PC-9 (cell line): ENCODE measurements at regions not wholly inside any gene's neighbourhood (a gene's known extent, or its start where the extent isn't known, plus 50 kb on each side); places are given as distances from the start of the nearest gene placed in this dataset.

Source experiments
- BruUV-seq: library from RNA; stranded (reverse); fragments of 400-500 nt; replicated peaks from 2 replicates; lab custom pipeline; 2021; lab: Mats Ljungman, UMichigan
- CTCF ChIA-PET: fragments of 300-600 bp; sonication (Branson Sonifier 250); formaldehyde crosslinking; loops from one replicate; lab custom pipeline; 2022; ENCODE audit warnings: antibody characterized with exemption; lab: Charles Lee
- POLR2A ChIA-PET: fragments of 300-600 bp; sonication (Branson Sonifier 250); formaldehyde crosslinking; loops from one replicate; lab custom pipeline; 2022; ENCODE audit warnings: antibody characterized with exemption; ENCODE audit not compliant: unreplicated experiment; lab: Charles Lee
- DNase-seq, 2 experiments: peaks; one replicate each; pipeline versions ENCODE4 v3.0.0 to v3.0.0-alpha.2; 2015 to 2022; ENCODE audit warnings: mixed read lengths in 1 of 2
- H2AFZ ChIP-seq: fragments of 200-600 bp; sonication (generic); 2 replicates; pipeline ENCODE4 v1.8.1; 2017; ENCODE audit warnings: antibody characterized with exemption
- H3F3A ChIP-seq: fragments of 200-600 bp; sonication (generic); 2 replicates; pipeline ENCODE4 v1.8.1; 2017; ENCODE audit warnings: antibody characterized with exemption, mild to moderate bottlenecking, low read depth; ENCODE audit not compliant: insufficient read depth
- H3K27ac ChIP-seq: fragments of 200-600 bp; sonication (generic); 2 replicates; pipeline ENCODE4 v1.6.1; 2016; ENCODE audit warnings: mixed run types
- H3K27me3 ChIP-seq: fragments of 200-600 bp; sonication (generic); 2 replicates; pipeline ENCODE4 v1.6.1; 2016; ENCODE audit warnings: low read depth, mixed run types; ENCODE audit not compliant: insufficient read depth
- H3K36me3 ChIP-seq: fragments of 200-600 bp; sonication (generic); 2 replicates; pipeline ENCODE4 v1.6.1; 2016; ENCODE audit warnings: low read depth, mixed run types
- H3K4me1 ChIP-seq: fragments of 200-600 bp; sonication (generic); replicated peaks from 2 replicates; pipeline ENCODE4 v1.6.1; 2016; ENCODE audit warnings: mixed run types; ENCODE audit not compliant: insufficient read depth
- H3K4me2 ChIP-seq: fragments of 200-600 bp; sonication (generic); 2 replicates; pipeline ENCODE4 v1.6.1; 2017; ENCODE audit warnings: mixed run types
- H3K4me3 ChIP-seq: fragments of 200-600 bp; sonication (generic); 2 replicates; pipeline ENCODE4 v1.6.1; 2016; ENCODE audit warnings: mixed run types
- H3K79me2 ChIP-seq: fragments of 200-600 bp; sonication (generic); 2 replicates; pipeline ENCODE4 v1.6.1; 2017; ENCODE audit warnings: low read depth, mixed run types
- H3K9me2 ChIP-seq: fragments of 200-600 bp; sonication (generic); 2 replicates; pipeline ENCODE4 v1.8.1; 2017; ENCODE audit warnings: mild to moderate bottlenecking; ENCODE audit not compliant: insufficient read depth
- H3K9me3 ChIP-seq: fragments of 200-600 bp; sonication (generic); 2 replicates; pipeline ENCODE4 v1.8.1; 2016; ENCODE audit warnings: low read depth; ENCODE audit not compliant: insufficient read depth
- H4K20me1 ChIP-seq: fragments of 200-600 bp; sonication (generic); 2 replicates; pipeline ENCODE4 v1.8.1; 2017; ENCODE audit not compliant: insufficient read depth
- EZH2 ChIP-seq: fragments of 200-600 bp; sonication (generic); IDR thresholded peaks from 2 replicates; pipeline ENCODE4 v1.8.0; 2017; ENCODE audit warnings: antibody characterized with exemption, low read depth
- intact Hi-C: fragments of 100-400 bp; cut with micrococcal nuclease; formaldehyde crosslinking; loops from one replicate; pipeline ENCODE4 v1.10.0; 2022; ENCODE audit not compliant: unreplicated experiment
- TF ChIP-seq, protein P1 (sequence below): fragments of 200-600 bp; sonication (generic); conservative IDR thresholded peaks from 2 replicates; pipeline ENCODE4 v1.6.1; 2017; ENCODE audit warnings: mixed run types, antibody characterized with exemption, mild to moderate bottlenecking, moderate library complexity

DNA sequence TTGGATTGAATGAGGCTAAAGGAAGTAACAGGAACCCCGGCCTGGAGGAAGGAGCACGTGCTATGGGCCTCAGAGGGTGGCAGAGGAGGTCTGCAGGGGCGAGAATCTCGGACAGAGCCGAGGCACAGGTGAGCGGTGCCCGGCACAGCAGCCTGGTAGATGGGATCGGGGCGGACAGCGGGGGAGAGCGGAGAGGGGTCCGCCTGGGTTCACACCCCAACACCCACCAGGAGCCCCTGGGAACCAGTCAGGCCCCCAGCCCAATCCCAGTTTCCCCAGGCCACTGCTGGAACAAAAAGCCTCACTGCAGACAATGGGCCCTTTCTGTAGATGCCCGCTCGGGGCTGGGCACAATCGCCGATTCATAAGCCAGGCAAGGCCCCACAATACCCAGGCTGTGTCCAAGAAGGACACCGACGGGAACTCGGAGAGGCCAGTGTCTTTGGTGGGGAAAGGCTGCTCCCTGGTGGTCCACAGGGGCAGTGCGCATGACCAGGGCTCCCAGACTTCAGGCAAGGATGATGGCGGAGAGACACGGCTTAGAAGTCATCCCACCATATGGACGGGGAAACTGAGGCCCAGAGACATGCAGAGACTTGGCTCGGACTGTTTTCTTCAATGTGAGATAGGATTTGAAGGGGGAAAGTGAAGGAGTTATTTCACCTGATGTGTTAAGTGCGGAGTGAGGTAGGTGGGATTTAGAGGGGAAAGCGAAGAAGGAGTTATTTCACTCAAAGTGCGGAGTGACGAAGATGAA lies 106.9 kb upstream of the GPR26 start:
- DNase-seq, result peak; percentile 36 to 41
- TF ChIP-seq, protein P1, sequence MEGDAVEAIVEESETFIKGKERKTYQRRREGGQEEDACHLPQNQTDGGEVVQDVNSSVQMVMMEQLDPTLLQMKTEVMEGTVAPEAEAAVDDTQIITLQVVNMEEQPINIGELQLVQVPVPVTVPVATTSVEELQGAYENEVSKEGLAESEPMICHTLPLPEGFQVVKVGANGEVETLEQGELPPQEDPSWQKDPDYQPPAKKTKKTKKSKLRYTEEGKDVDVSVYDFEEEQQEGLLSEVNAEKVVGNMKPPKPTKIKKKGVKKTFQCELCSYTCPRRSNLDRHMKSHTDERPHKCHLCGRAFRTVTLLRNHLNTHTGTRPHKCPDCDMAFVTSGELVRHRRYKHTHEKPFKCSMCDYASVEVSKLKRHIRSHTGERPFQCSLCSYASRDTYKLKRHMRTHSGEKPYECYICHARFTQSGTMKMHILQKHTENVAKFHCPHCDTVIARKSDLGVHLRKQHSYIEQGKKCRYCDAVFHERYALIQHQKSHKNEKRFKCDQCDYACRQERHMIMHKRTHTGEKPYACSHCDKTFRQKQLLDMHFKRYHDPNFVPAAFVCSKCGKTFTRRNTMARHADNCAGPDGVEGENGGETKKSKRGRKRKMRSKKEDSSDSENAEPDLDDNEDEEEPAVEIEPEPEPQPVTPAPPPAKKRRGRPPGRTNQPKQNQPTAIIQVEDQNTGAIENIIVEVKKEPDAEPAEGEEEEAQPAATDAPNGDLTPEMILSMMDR, result peak; percentile 90
- TF ChIP-seq EZH2, result no peak
- Histone ChIP-seq H3F3A (no peaks in the 10 kb centered on the region), H3K4me3 (no peak overlapping the region), H3K4me2 (no peak overlapping the region), H3K79me2 (no peaks in the 10 kb centered on the region), H2AFZ (no peak overlapping the region), H3K36me3 (no peaks in the 10 kb centered on the region), H3K9me2 (no peaks in the 10 kb centered on the region), H4K20me1 (no peaks in the 10 kb centered on the region), H3K4me1 (no peaks in the 10 kb centered on the region), H3K9me3 (no peaks in the 10 kb centered on the region), H3K27me3 (peaks cover 23% of the 10 kb centered on the region; the same call in 1 of the 2 replicates), H3K27ac (no peak overlapping the region)
- ChIA-PET CTCF (no interaction called here), POLR2A (no interaction called here)
- no TSS peak for BruUV-seq
- intact Hi-C loops, result loop anchor here (1.0 to 5.0 kb wide), 3 partner anchors 426 to 912 kb away; no protein-coding TSS in a partner anchor

- no peak for DNase-seq
- Histone ChIP-seq H3F3A (no peaks in the 10 kb centered on the region), H3K79me2 (no peaks in the 10 kb centered on the region), H3K4me1 (no peaks in the 10 kb centered on the region), H3K4me2 (no peak overlapping the region), H3K27ac (no peak overlapping the region), H3K4me3 (no peak overlapping the region), H3K9me3 (no peaks in the 10 kb centered on the region), H3K27me3 (peaks cover 18% of the 10 kb centered on the region; the same call in 1 of the 2 replicates), H4K20me1 (no peaks in the 10 kb centered on the region), H2AFZ (no peak overlapping the region), H3K9me2 (no peaks in the 10 kb centered on the region), H3K36me3 (no peaks in the 10 kb centered on the region)
- BruUV-seq, result no TSS peak
- TF ChIP-seq EZH2, result no peak
- TF ChIP-seq, protein P1, result no peak
- ChIA-PET CTCF (no interaction called here), POLR2A (no interaction called here)
- intact Hi-C loops, result loop anchor here (1.0 to 5.0 kb wide), 3 partner anchors 427 to 912 kb away; no protein-coding TSS in a partner anchor
Observed at GRCh38 chr10:123559823-123560092, 106.4 kb upstream of the GPR26 start.

DNA sequence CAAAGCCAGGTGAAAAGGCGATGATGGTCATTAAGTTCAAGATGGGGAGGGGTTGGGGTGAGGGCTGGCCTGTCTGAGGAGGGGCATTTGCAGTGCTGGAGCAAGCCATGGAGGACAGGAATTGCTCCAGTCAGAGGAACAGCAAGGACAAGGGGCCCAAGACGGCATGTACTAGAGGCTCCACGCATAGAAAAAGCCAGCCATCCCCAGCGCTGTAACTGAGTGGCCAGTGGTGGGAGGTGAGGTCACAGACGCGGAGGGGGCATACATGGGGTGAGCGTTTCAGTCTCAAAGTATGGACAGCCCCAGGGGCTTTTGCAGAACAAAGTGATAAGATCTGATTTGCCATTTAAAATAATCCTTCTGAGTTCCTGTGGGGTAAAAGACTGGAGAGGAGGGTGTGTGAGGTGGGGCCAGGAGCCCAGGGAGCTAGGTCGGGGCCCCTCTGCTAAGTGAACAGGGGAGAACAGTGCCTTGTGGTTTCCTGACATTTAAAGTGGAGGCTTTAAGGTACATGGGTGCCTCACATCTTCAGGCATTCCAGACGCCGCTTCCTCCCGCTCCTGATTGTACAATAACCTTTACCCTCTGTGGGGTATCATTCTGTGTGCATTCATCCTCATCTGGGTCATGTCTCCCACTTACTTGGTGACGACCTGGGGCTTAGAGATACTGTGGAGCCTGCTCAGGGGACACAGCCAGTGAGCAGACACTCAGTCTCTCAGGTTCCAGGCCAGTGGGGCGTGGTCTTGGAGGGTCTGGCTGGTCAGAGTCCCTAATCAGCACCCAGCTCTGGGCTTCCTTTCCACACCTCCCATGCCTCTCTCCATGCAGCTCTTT lies 105.6 kb upstream of the GPR26 start:
- no peak overlapping the region for H3K27ac ChIP-seq
- POLR2A ChIA-PET, result no interaction called here
- peaks cover 10% of the 10 kb centered on the region; the same call in 1 of the 2 replicates for H3K27me3 ChIP-seq
- no peaks in the 10 kb centered on the region for H3F3A ChIP-seq
- no peak overlapping the region for H3K4me2 ChIP-seq
- TF ChIP-seq, protein P1, result no peak
- no peak for TF ChIP-seq EZH2
- no TSS peak for BruUV-seq
- no peaks in the 10 kb centered on the region for H3K9me2 ChIP-seq
- CTCF ChIA-PET, result no interaction called here
- DNase-seq, result no peak
- H3K4me3 ChIP-seq, result no peak overlapping the region
- H3K9me3 ChIP-seq, result no peaks in the 10 kb centered on the region
- no peaks in the 10 kb centered on the region for H3K36me3 ChIP-seq
- no peaks in the 10 kb centered on the region for H3K79me2 ChIP-seq
- H3K4me1 ChIP-seq, result no peaks in the 10 kb centered on the region
- no peaks in the 10 kb centered on the region for H4K20me1 ChIP-seq
- no peak overlapping the region for H2AFZ ChIP-seq
- intact Hi-C loops, result no loop called here
